GM20000 (cell line): ENCODE measurements at regions not wholly inside any gene's neighbourhood (a gene's known extent, or its start where the extent isn't known, plus 50 kb on each side); places are given as distances from the start of the nearest gene placed in this dataset.

Experiments
- DNase-seq: peaks from one replicate; pipeline ENCODE4 v3.0.0; 2012; ENCODE audit warnings: low spot score
- TF ChIP-seq, protein P1 (sequence below): IDR thresholded peaks from 2 replicates; pipeline ENCODE4 v1.5.1; 2012; ENCODE audit warnings: mild to moderate bottlenecking, control low read depth; ENCODE audit errors: extremely low read depth, missing control alignments

- TF ChIP-seq, protein P1, sequence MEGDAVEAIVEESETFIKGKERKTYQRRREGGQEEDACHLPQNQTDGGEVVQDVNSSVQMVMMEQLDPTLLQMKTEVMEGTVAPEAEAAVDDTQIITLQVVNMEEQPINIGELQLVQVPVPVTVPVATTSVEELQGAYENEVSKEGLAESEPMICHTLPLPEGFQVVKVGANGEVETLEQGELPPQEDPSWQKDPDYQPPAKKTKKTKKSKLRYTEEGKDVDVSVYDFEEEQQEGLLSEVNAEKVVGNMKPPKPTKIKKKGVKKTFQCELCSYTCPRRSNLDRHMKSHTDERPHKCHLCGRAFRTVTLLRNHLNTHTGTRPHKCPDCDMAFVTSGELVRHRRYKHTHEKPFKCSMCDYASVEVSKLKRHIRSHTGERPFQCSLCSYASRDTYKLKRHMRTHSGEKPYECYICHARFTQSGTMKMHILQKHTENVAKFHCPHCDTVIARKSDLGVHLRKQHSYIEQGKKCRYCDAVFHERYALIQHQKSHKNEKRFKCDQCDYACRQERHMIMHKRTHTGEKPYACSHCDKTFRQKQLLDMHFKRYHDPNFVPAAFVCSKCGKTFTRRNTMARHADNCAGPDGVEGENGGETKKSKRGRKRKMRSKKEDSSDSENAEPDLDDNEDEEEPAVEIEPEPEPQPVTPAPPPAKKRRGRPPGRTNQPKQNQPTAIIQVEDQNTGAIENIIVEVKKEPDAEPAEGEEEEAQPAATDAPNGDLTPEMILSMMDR = no peak
- DNase-seq = no peak
These were observed 68.6 kb upstream of the ERRFI1 start for GRCh38 chr1:8094481-8095241.

- DNase-seq = no peak
- TF ChIP-seq, protein P1 = no peak
These were observed 67.3 kb upstream of the ERRFI1 start for GRCh38 chr1:8093221-8093980.

DNA sequence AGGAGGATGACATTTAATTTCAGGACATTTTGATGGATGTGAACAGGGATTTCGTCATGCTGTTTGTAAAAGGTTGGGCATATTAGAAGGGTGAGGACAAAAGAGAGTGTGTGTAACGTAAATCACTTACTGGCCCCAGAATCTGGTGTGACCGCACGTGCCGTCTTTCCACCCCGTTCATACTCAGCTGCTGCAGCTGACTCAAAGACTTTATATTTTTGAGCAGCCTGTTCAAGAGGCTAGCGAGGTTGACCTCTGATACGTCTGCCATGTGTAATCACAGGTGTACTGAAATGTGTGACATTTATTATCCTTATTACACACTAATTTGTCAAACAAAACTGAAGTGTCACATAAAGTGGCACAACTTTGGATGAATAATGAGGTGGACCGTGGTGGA, 66.5 kb upstream of the ERRFI1 start:
- DNase-seq = no peak
- TF ChIP-seq, protein P1 = no peak

DNA sequence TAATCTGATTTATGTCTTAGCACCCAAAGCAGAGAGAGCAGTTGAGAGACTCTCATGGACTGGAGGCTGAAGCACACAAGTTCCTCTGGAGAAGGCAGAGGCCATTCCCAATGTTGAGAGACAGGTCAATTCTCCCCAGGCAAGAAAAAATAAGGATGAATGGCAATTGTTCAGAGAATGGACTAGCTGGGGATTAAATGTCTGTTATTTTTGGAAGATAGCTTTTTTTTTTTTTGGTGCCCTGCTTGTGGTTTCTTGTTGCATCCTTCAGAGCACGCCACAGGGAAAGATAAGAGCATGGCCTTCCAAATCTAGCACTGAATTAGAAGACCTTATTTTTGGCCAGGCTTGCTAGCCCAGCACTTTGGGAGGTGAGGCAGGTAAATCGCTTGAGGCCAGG, 65.6 kb upstream of the ERRFI1 start:
- DNase-seq = no peak
- TF ChIP-seq, protein P1 = no peak

GRCh38 chr1:8090241-8090702, 64.2 kb upstream of the ERRFI1 start:
- TF ChIP-seq, protein P1 = no peak
- DNase-seq = no peak

GRCh38 chr1:8089535-8090228, 63.6 kb upstream of the ERRFI1 start:
- TF ChIP-seq, protein P1 = no peak
- no peak for DNase-seq

DNA sequence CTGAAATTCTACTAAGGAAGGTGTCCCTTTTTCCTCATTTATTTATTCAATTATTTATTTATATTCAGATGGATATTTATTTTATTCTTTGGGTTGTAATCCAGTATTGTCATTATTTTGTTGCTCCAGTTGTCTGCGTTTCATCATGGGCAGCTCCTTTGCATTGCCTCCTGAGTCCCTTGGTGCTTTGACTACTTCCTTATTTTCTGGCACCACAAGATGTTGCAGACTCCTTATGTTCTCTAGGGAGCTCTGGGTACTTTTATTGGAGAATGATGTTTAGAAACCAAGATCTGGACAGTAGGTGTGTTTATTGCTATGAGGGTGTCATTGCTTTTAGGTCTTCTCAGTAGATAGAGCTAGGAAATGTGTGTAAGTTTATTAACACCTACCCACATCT, 59.9 kb upstream of the ERRFI1 start:
- TF ChIP-seq, protein P1 = no peak
- DNase-seq = no peak
